ENCODE measurements at regions not wholly inside any gene's neighbourhood (a gene's known extent, or its start where the extent isn't known, plus 50 kb on each side); places are given as distances from the start of the nearest gene placed in this dataset.
"Not testable (repeated sequence)": the region's sequence is repeated elsewhere in the genome, so short reads cannot be mapped to it uniquely, and the experiment has no call there.

DNA sequence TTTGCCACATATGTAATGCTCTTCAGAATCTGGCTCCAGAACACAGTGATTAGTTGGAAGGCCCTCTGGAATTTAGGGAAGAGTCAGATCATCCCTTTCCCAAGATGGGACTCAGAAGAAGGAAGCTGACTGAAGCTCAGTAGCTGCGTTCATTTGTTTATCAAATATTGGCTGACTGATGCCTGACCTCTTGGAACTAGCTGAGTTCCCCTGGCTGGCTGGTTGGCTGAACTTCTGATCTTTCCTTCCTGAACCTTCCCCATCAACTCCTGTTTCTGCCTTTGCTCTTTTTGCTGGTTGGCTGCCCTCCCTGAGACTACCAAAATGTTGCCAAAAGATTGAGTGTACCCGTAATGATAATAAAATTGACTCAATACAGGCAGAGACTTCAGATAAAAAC, 866.5 kb upstream of the INTU start:
- Histone ChIP-seq H3K4me2 (ENCODE audit: low read length) (no peak overlapping the region), H3K36me3 (ENCODE audit: insufficient read depth, low read length) (no peaks in the 10 kb centered on the region)

GRCh38 chr4:126768338-126768737, 864.4 kb upstream of the INTU start:
- H3K27me3 ChIP-seq (ENCODE audit: insufficient read depth, low read length), result no peaks in the 10 kb centered on the region
- no peak for FAIRE-seq
- H3K9me3 ChIP-seq (ENCODE audit: insufficient read depth, low read depth, low read length), result no peaks in the 10 kb centered on the region
- DNase-seq (ENCODE audit: low read depth), result no peak
- H3K27ac ChIP-seq (ENCODE audit: low read depth, low read length), result no peak overlapping the region
- H3K79me2 ChIP-seq (ENCODE audit: insufficient read depth, low read length), result no peaks in the 10 kb centered on the region
- H4K20me1 ChIP-seq (ENCODE audit: insufficient read depth, low read length), result no peaks in the 10 kb centered on the region
- H3K4me1 ChIP-seq (ENCODE audit: insufficient read depth, low read length), result no peaks in the 10 kb centered on the region
- Mint-ChIP-seq H3K4me1 (ENCODE audit: low read depth, unreplicated experiment) (no peaks in the 10 kb centered on the region), H3K4me3 (ENCODE audit: unreplicated experiment) (no peak overlapping the region), H3K27ac (ENCODE audit: unreplicated experiment) (no peak overlapping the region), H3K36me3 (ENCODE audit: low read depth, unreplicated experiment) (no peaks in the 10 kb centered on the region), H3K9me3 (ENCODE audit: unreplicated experiment) (no peaks in the 10 kb centered on the region), H3K27me3 (ENCODE audit: low read depth, unreplicated experiment) (no peaks in the 10 kb centered on the region)
- H3K36me3 ChIP-seq (ENCODE audit: insufficient read depth, low read length), result no peaks in the 10 kb centered on the region
- no peak overlapping the region for H2AFZ ChIP-seq (ENCODE audit: low read depth, low read length)
- H3K4me3 ChIP-seq (ENCODE audit: insufficient read depth, low read depth, low read length), result no peak overlapping the region
- no peak overlapping the region for H3K9ac ChIP-seq (ENCODE audit: low read length)
- no peak overlapping the region for H3K4me2 ChIP-seq (ENCODE audit: low read length)
- TF ChIP-seq CTCF (IDR thresholded peaks at IDR 0.05; ENCODE audit: insufficient read depth, low read depth, low read length) (no peak), EZH2 (IDR thresholded peaks at IDR 0.05; ENCODE audit: insufficient read depth, low read length) (no peak)

More for the DNA sequence above, 866.5 kb upstream of the INTU start:
- H3K79me2 ChIP-seq (ENCODE audit: insufficient read depth, low read length), result no peaks in the 10 kb centered on the region
- Mint-ChIP-seq H3K27ac (ENCODE audit: unreplicated experiment) (no peak overlapping the region), H3K4me1 (ENCODE audit: low read depth, unreplicated experiment) (peaks cover 3% of the 10 kb centered on the region), H3K27me3 (ENCODE audit: low read depth, unreplicated experiment) (no peaks in the 10 kb centered on the region), H3K4me3 (ENCODE audit: unreplicated experiment) (no peak overlapping the region), H3K36me3 (ENCODE audit: low read depth, unreplicated experiment) (no peaks in the 10 kb centered on the region), H3K9me3 (ENCODE audit: unreplicated experiment) (no peaks in the 10 kb centered on the region)
- TF ChIP-seq CTCF (IDR thresholded peaks at IDR 0.05; ENCODE audit: insufficient read depth, low read depth, low read length) (no peak), EZH2 (IDR thresholded peaks at IDR 0.05; ENCODE audit: insufficient read depth, low read length) (no peak)
- H3K27me3 ChIP-seq (ENCODE audit: insufficient read depth, low read length), result no peaks in the 10 kb centered on the region
- no peak overlapping the region for H3K4me3 ChIP-seq (ENCODE audit: insufficient read depth, low read depth, low read length)
- no peak overlapping the region for H3K9ac ChIP-seq (ENCODE audit: low read length)
- H4K20me1 ChIP-seq (ENCODE audit: insufficient read depth, low read length), result no peaks in the 10 kb centered on the region
- no peaks in the 10 kb centered on the region for H3K4me1 ChIP-seq (ENCODE audit: insufficient read depth, low read length)
- FAIRE-seq (no peak), DNase-seq (ENCODE audit: low read depth) (no peak)
- H3K27ac ChIP-seq (ENCODE audit: low read depth, low read length), result no peak overlapping the region
- H3K9me3 ChIP-seq (ENCODE audit: insufficient read depth, low read depth, low read length), result no peaks in the 10 kb centered on the region
- H2AFZ ChIP-seq (ENCODE audit: low read depth, low read length), result no peak overlapping the region

GRCh38 chr4:126770811-126771553, 861.8 kb upstream of the INTU start:
- H3K79me2 ChIP-seq (ENCODE audit: insufficient read depth, low read length); FAIRE-seq; H3K27ac Mint-ChIP-seq (ENCODE audit: unreplicated experiment); H3K4me3 Mint-ChIP-seq (ENCODE audit: unreplicated experiment); DNase-seq (ENCODE audit: low read depth); H3K27me3 ChIP-seq (ENCODE audit: insufficient read depth, low read length); H3K36me3 Mint-ChIP-seq (ENCODE audit: low read depth, unreplicated experiment); H2AFZ ChIP-seq (ENCODE audit: low read depth, low read length); H3K4me1 ChIP-seq (ENCODE audit: insufficient read depth, low read length); H3K27me3 Mint-ChIP-seq (ENCODE audit: low read depth, unreplicated experiment); H3K9me3 Mint-ChIP-seq (ENCODE audit: unreplicated experiment); H3K4me3 ChIP-seq (ENCODE audit: insufficient read depth, low read depth, low read length); H3K4me1 Mint-ChIP-seq (ENCODE audit: low read depth, unreplicated experiment); H3K27ac ChIP-seq (ENCODE audit: low read depth, low read length); H3K9ac ChIP-seq (ENCODE audit: low read length); H3K9me3 ChIP-seq (ENCODE audit: insufficient read depth, low read depth, low read length); H4K20me1 ChIP-seq (ENCODE audit: insufficient read depth, low read length); H3K4me2 ChIP-seq (ENCODE audit: low read length); H3K36me3 ChIP-seq (ENCODE audit: insufficient read depth, low read length): not testable (repeated sequence)

DNA sequence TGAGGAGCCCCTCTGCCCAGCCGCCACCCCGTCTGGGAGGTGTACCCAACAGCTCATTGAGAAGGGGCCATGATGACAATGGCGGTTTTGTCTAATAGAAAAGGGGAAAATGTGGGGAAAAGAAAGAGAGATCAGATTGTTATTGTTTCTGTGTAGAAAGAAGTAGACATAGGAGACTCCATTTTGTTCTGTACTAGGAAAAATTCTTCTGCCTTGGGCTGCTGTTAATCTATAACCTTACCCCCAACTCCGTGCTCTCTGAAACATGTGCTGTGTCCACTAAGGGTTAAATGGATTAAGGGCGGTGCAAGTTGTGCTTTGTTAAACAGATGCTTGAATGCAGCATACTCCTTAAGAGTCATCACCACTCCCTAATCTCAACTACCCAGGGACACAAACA, 861.1 kb upstream of the INTU start:
- not testable (repeated sequence) for H4K20me1 ChIP-seq (ENCODE audit: insufficient read depth, low read length); FAIRE-seq; H3K9me3 Mint-ChIP-seq (ENCODE audit: unreplicated experiment); H3K27me3 Mint-ChIP-seq (ENCODE audit: low read depth, unreplicated experiment); H3K9me3 ChIP-seq (ENCODE audit: insufficient read depth, low read depth, low read length); H3K4me3 Mint-ChIP-seq (ENCODE audit: unreplicated experiment); H3K4me2 ChIP-seq (ENCODE audit: low read length); H3K9ac ChIP-seq (ENCODE audit: low read length); H3K36me3 Mint-ChIP-seq (ENCODE audit: low read depth, unreplicated experiment); H3K79me2 ChIP-seq (ENCODE audit: insufficient read depth, low read length); H2AFZ ChIP-seq (ENCODE audit: low read depth, low read length); H3K4me3 ChIP-seq (ENCODE audit: insufficient read depth, low read depth, low read length); H3K27me3 ChIP-seq (ENCODE audit: insufficient read depth, low read length); H3K4me1 ChIP-seq (ENCODE audit: insufficient read depth, low read length); H3K27ac ChIP-seq (ENCODE audit: low read depth, low read length); DNase-seq (ENCODE audit: low read depth); H3K4me1 Mint-ChIP-seq (ENCODE audit: low read depth, unreplicated experiment); H3K36me3 ChIP-seq (ENCODE audit: insufficient read depth, low read length); H3K27ac Mint-ChIP-seq (ENCODE audit: unreplicated experiment)
